Spleen (tissue), 11 donors: ENCODE measurements at regions not wholly inside any gene's neighbourhood (a gene's known extent, or its start where the extent isn't known, plus 50 kb on each side); places are given as distances from the start of the nearest gene placed in this dataset.
"Not testable (repeated sequence)": the region's sequence is repeated elsewhere in the genome, so short reads cannot be mapped to it uniquely, and the experiment has no call there.

ENCODE experiments used
- DNase-seq: peaks from one replicate; pipeline ENCODE4 v3.0.0-alpha.2; 2020
- H3K27ac ChIP-seq, 8 donors: fragments of 200-600 bp; sonication (generic) in 7 of 8; 1 replicate in 4 of 8; 2 replicates in 4 of 8; pipeline versions ENCODE4 v1.5.0 to v1.8.0; 2016 to 2021; ENCODE audit warnings: inconsistent platforms in 4 of 8, mild to moderate bottlenecking in 4 of 8, moderate library complexity in 1 of 8
- H3K27me3 ChIP-seq, 7 donors: fragments of 200-600 bp; sonication (generic) in 6 of 7; replicated peaks in 1 of 7; 1 replicate in 4 of 7; 2 replicates in 3 of 7; pipeline versions ENCODE4 v1.5.0 to v1.8.0; 2016 to 2021; ENCODE audit warnings: inconsistent platforms in 3 of 7, mild to moderate bottlenecking in 1 of 7
- H3K36me3 ChIP-seq, 6 donors: fragments of 200-600 bp; sonication (generic) in 5 of 6; 1 replicate in 4 of 6; 2 replicates in 2 of 6; pipeline versions ENCODE4 v1.5.0 to v1.8.0; 2016 to 2021; ENCODE audit warnings: inconsistent platforms in 2 of 6
- H3K4me1 ChIP-seq, 6 donors: fragments of 200-600 bp; sonication (generic) in 5 of 6; 1 replicate in 3 of 6; 2 replicates in 3 of 6; pipeline versions ENCODE4 v1.5.0 to v1.8.0; 2016 to 2021; ENCODE audit warnings: inconsistent platforms in 3 of 6
- H3K4me3 ChIP-seq, 8 donors: fragments of 200-600 bp; sonication (generic) in 7 of 8; 1 replicate in 4 of 8; 2 replicates in 4 of 8; pipeline versions ENCODE4 v1.5.0 to v1.8.0; 2016 to 2021; ENCODE audit warnings: inconsistent platforms in 4 of 8, mild to moderate bottlenecking in 4 of 8, moderate library complexity in 2 of 8
- H3K9me3 ChIP-seq, 8 donors: fragments of 200-600 bp; sonication (generic) in 7 of 8; 1 replicate in 4 of 8; 2 replicates in 4 of 8; pipeline versions ENCODE4 v1.5.0 to v1.8.0; 2016 to 2021; ENCODE audit warnings: inconsistent platforms in 4 of 8
- CTCF ChIP-seq, 11 experiments: fragments of 200-600 bp in 7 of 11; fragments of 450-650 bp in 4 of 11; sonication (generic) in 4 of 11; IDR thresholded peaks in 8 of 11; conservative IDR thresholded peaks in 3 of 11; 1 replicate in 7 of 11; 2 replicates in 4 of 11; pipeline versions ENCODE4 v1.4.0 to v1.8.0; 2016 to 2021; ENCODE audit warnings: antibody characterized with exemption in 11 of 11, inconsistent platforms in 4 of 11, mild to moderate bottlenecking in 1 of 11
- POLR2A ChIP-seq, 3 donors: fragments of 450-650 bp; IDR thresholded peaks; one replicate each; pipeline ENCODE4 v1.5.1; 2017; ENCODE audit warnings: antibody characterized with exemption in 3 of 3, mild to moderate bottlenecking in 1 of 3
- POLR2AphosphoS5 ChIP-seq, 3 donors: sonication (generic); formaldehyde crosslinking; IDR thresholded peaks; one replicate each; pipeline ENCODE4 v1.5.1; 2017; ENCODE audit warnings: antibody characterized with exemption in 3 of 3
- WGBS, 5 donors: extraction: QIAGEN DNeasy Blood & Tissue Kit in 3 of 5; methylation state at CpG; one replicate each; pipeline versions ENCODE4 v1.1.5 to v1.1.7; 2013 to 2018; 5-methylcytosine and 5-hydroxymethylcytosine counted together
- intact Hi-C: fragments of 100-400 bp; cut with DNase I; formaldehyde crosslinking; loops from one replicate; pipeline ENCODE4 v1.15.0; 2023; ENCODE audit warnings: low total_unique reads
- donor health status: healthy with polysubstance abuse.
- donor health status: DM: no; HTN: no; CAD: no; lungs with moderate emphysema.
- donor health status: DM: no; HTN: no; CAD: no.
- donor health status: Bipolar disorder and iron deficiency.
- donor health status: healthy.
- donor health status: DM: no; HTN: no; CAD: no.
- donor health status: DM: yes; HTN: yes; CAD: no.

GRCh38 chr6:86744048-86744447, 193.3 kb upstream of the HTR1E start:
- intact Hi-C loops: no loop called here
- H3K27ac ChIP-seq: no peak overlapping the region
- TF ChIP-seq POLR2A (IDR thresholded peaks at IDR 0.05) (no peak), POLR2AphosphoS5 (IDR thresholded peaks at IDR 0.05) (no peak), CTCF (IDR thresholded peaks at IDR 0.05 in 8 of 11, conservative IDR thresholded peaks at IDR 0.05 in 3 of 11) (no peak)
- H3K9me3 ChIP-seq: peaks cover 0 to 18% (median 0%) of the 10 kb centered on the region in 8 donors
- H3K4me1 ChIP-seq: no peaks in the 10 kb centered on the region
- H3K4me3 ChIP-seq: no peak overlapping the region
- H3K36me3 ChIP-seq: no peaks in the 10 kb centered on the region
- WGBS, 5 donors: 0 to 70% (median 52%) methylated on average over 1 of the region's 1 CpG
- no peaks in the 10 kb centered on the region for H3K27me3 ChIP-seq
- no peak for DNase-seq

GRCh38 chr6:86738078-86738477, 199.2 kb upstream of the HTR1E start:
- no peak for DNase-seq
- Histone ChIP-seq H3K9me3 (peaks cover 0 to 34% (median 16%) of the 10 kb centered on the region in 8 donors), H3K4me3 (no peak overlapping the region), H3K36me3 (no peaks in the 10 kb centered on the region), H3K4me1 (no peaks in the 10 kb centered on the region), H3K27ac (no peak overlapping the region), H3K27me3 (no peaks in the 10 kb centered on the region)
- intact Hi-C loops: no loop called here
- 75 to 100% (median 87%) methylated on average over 1 of the region's 1 CpG for WGBS, 5 donors
- no peak for TF ChIP-seq POLR2A (IDR thresholded peaks at IDR 0.05)
- TF ChIP-seq CTCF (IDR thresholded peaks at IDR 0.05 in 8 of 11, conservative IDR thresholded peaks at IDR 0.05 in 3 of 11): no peak
- TF ChIP-seq POLR2AphosphoS5 (IDR thresholded peaks at IDR 0.05): no peak

- H3K27me3 ChIP-seq, H3K4me3 ChIP-seq, H3K4me1 ChIP-seq, DNase-seq, intact Hi-C loops, H3K27ac ChIP-seq, H3K36me3 ChIP-seq: not testable (repeated sequence)
- peaks cover 0 to 39% (median 14%) of the 10 kb centered on the region in 8 donors for H3K9me3 ChIP-seq
- WGBS, 5 donors: 82 to 91% (median 87%) methylated on average over 8 of the region's 8 CpGs
Measured at GRCh38 chr6:86731631-86732030, 205.7 kb upstream of the HTR1E start.

- H3K4me1 ChIP-seq, H3K36me3 ChIP-seq, H3K27me3 ChIP-seq, H3K4me3 ChIP-seq, intact Hi-C loops, DNase-seq, H3K27ac ChIP-seq: not testable (repeated sequence)
- peaks cover 0 to 41% (median 17%) of the 10 kb centered on the region in 8 donors for H3K9me3 ChIP-seq
- WGBS, 5 donors: 89 to 96% (median 90%) methylated on average over 4 of the region's 4 CpGs
Measured at GRCh38 chr6:86730772-86731171, 206.6 kb upstream of the HTR1E start.

- no peaks in the 10 kb centered on the region for H3K27me3 ChIP-seq
- DNase-seq: no peak
- no peak overlapping the region for H3K4me3 ChIP-seq
- TF ChIP-seq POLR2A (IDR thresholded peaks at IDR 0.05): no peak
- no peak overlapping the region for H3K27ac ChIP-seq
- H3K4me1 ChIP-seq: no peaks in the 10 kb centered on the region
- 0 to 52% (median 35%) methylated on average over 1 of the region's 1 CpG for WGBS, 5 donors
- no peaks in the 10 kb centered on the region for H3K36me3 ChIP-seq
- intact Hi-C loops: no loop called here
- H3K9me3 ChIP-seq: peaks cover 0 to 46% (median 21%) of the 10 kb centered on the region in 8 donors
Measured at GRCh38 chr6:86730216-86730615, 207.1 kb upstream of the HTR1E start.

GRCh38 chr6:86728976-86729375, 208.4 kb upstream of the HTR1E start:
- Histone ChIP-seq H3K27ac (no peak overlapping the region), H3K4me3 (no peak overlapping the region), H3K36me3 (no peaks in the 10 kb centered on the region), H3K4me1 (no peaks in the 10 kb centered on the region), H3K27me3 (no peaks in the 10 kb centered on the region), H3K9me3 (peaks cover 0 to 47% (median 19%) of the 10 kb centered on the region in 8 donors)
- no peak for DNase-seq
- TF ChIP-seq POLR2A (IDR thresholded peaks at IDR 0.05) (no peak), CTCF (IDR thresholded peaks at IDR 0.05 in 8 of 11, conservative IDR thresholded peaks at IDR 0.05 in 3 of 11) (no peak), POLR2AphosphoS5 (IDR thresholded peaks at IDR 0.05) (no peak)
- WGBS, 5 donors: 73 to 87% (median 78%) methylated on average over 2 of the region's 2 CpGs
- intact Hi-C loops: no loop called here
